ENCODE measurements at regions not wholly inside any gene's neighbourhood (a gene's known extent, or its start where the extent isn't known, plus 50 kb on each side); places are given as distances from the start of the nearest gene placed in this dataset.
A peak's percentile ranks its signal among the peaks of the same experiment; 100 is the strongest.

DNA sequence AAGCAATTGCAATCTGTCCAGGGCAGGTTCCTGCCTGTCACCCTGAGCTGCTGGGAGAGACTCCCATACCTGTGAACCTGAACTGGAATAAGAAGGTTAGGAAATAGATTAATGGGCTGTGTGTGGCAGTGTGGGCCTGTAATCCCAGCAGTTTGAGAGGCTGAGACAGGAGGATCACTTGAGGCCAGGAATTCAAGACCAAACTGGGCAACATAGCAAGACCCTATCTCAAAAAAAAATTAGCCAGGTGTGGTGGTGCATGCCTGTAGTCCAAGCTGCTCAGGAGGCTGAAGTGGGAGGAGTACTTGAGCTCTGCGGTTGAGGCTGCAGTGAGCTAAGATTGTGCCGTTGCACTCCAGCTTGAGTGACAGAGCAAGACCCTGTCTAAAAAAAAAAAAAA lies 127.7 kb upstream of the DSEL start:
- Histone ChIP-seq H3K27me3 (no peaks in the 10 kb centered on the region), H3K4me3 (no peak overlapping the region), H3K27ac (no peak overlapping the region), H3K36me3 (no peaks in the 10 kb centered on the region), H3K4me1 (no peaks in the 10 kb centered on the region), H3K9me3 (no peaks in the 10 kb centered on the region)
- no peak for DNase-seq
- TF ChIP-seq, protein P1, sequence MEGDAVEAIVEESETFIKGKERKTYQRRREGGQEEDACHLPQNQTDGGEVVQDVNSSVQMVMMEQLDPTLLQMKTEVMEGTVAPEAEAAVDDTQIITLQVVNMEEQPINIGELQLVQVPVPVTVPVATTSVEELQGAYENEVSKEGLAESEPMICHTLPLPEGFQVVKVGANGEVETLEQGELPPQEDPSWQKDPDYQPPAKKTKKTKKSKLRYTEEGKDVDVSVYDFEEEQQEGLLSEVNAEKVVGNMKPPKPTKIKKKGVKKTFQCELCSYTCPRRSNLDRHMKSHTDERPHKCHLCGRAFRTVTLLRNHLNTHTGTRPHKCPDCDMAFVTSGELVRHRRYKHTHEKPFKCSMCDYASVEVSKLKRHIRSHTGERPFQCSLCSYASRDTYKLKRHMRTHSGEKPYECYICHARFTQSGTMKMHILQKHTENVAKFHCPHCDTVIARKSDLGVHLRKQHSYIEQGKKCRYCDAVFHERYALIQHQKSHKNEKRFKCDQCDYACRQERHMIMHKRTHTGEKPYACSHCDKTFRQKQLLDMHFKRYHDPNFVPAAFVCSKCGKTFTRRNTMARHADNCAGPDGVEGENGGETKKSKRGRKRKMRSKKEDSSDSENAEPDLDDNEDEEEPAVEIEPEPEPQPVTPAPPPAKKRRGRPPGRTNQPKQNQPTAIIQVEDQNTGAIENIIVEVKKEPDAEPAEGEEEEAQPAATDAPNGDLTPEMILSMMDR (IDR thresholded peaks at IDR 0.05) = no peak
- no peak for TF ChIP-seq POLR2A (IDR thresholded peaks at IDR 0.05)

DNA sequence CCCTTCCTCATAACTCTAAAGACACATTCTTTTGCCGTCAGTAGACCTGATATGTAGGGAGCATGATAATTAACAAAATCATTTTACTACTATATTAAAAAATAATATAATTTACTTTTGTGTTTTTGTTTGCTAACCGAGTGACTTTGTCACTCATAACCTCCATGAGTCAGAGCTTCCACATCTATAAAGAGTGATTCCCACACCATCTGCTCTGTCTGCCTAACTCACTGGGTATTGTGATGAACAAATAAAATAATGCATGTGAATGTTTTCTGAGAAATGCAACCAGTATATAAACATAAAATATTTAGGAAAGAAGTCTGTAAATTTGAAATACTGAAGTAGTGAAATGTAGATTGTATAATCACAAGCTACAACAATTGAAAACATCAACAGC lies 123.4 kb upstream of the DSEL start:
- DNase-seq = no peak
- Histone ChIP-seq H3K36me3 (no peaks in the 10 kb centered on the region), H3K4me1 (no peaks in the 10 kb centered on the region), H3K27ac (no peak overlapping the region), H3K9me3 (no peaks in the 10 kb centered on the region), H3K4me3 (no peak overlapping the region), H3K27me3 (no peaks in the 10 kb centered on the region)
- TF ChIP-seq, protein P1 (IDR thresholded peaks at IDR 0.05) = no peak
- no peak for TF ChIP-seq POLR2A (IDR thresholded peaks at IDR 0.05)

DNA sequence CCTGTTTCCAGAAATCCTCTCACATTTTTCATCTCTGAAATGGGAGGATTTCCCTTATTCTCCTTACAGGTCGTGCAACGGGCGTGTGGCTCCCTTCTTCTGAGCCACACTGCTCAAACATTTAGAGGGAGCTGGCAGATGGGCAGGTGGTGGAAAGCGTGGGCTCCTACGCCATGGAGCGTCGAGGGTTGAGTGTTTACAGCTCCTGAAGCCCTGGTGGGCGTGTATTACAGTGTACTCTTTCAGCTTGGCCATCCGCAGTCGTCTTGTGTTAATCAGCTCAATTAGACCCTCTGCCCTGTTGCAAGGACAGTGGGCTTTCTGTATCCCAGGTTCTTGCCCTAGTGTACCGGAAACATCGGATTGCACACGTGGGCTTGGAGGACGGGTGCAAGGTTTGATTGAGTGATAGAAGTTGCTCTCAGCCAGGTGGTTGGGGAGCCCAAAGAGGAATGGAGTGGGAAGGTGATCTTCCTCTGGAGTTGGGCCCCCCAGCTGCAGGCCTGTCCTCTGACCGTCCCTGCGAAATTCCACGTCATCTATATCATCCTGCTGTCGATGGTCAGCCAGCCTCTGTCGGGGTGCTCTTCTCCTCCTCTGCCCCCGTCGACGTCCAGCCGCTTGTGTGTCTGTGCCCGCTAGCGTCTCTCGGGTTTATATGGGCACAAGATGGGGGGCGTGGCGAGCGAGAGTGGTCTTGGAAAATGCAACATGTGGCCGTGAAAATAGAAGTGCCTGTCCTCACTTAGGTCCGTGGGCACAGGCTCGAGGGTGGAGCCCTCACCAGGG lies 120.3 kb upstream of the DSEL start:
- no peaks in the 10 kb centered on the region for H3K4me1 ChIP-seq
- no peaks in the 10 kb centered on the region for H3K9me3 ChIP-seq
- H3K27me3 ChIP-seq = no peaks in the 10 kb centered on the region
- DNase-seq = peak in 1 of 3 donors; percentile 40
- no peak overlapping the region for H3K4me3 ChIP-seq
- no peak for TF ChIP-seq POLR2A (IDR thresholded peaks at IDR 0.05)
- TF ChIP-seq, protein P1 (IDR thresholded peaks at IDR 0.05) = no peak
- H3K27ac ChIP-seq = no peak overlapping the region
- H3K36me3 ChIP-seq = no peaks in the 10 kb centered on the region

DNA sequence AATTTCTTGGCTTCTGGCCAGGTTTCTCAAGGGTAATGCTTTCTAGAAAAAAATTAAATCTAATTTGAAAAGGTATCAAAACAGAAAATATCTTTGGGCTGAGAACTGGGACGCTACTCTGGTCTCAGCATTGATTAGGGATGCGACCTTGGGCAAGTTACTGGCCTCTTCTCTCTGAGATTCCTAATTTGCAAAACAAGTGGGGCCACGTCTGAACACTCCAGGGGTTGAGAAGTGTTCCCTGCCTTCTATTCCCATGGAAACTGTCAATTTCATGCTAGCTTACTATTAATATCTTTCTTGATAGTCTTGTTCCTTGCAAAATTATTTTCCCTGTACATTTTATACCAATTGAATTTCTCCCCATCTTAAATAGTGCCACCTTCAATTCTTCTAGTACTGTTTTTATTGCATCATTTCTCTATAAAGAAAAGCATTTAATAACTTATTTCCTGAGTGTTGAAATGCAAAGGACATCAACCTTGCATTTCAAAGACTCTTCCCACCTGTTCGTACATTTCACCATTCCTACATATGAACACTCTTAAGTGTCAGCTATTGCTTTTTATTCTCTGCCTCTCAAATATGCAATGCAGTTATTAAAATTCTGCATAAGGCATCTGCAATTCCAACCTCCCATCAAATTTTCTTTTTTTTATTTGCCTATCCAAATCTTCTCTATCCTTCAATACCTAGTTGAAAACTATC lies 118.3 kb upstream of the DSEL start:
- TF ChIP-seq POLR2A (IDR thresholded peaks at IDR 0.05) = no peak
- TF ChIP-seq, protein P1 (IDR thresholded peaks at IDR 0.05) = no peak

DNA sequence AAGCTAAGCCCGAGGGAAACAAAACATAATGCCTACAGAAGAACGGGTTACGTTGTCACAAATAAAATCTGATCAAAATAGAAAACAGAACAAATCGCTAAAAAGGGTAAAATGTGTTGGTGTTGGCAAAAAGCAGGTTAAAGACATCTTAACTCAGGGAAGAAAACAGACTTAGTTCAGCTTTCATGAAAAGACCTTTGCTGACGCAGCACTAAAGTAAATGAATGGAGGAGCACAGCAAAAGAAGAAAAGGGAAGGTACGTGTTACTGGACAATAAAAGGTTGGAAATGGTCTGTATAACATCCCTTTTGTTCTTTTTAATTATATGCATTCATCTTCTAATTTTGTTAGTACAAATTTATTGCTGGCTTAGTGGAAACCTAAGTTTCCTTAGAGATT lies 117.4 kb upstream of the DSEL start:
- TF ChIP-seq, protein P1 (IDR thresholded peaks at IDR 0.05) = no peak
- TF ChIP-seq POLR2A (IDR thresholded peaks at IDR 0.05) = no peak
- no peak overlapping the region for H3K4me3 ChIP-seq
- H3K9me3 ChIP-seq = no peaks in the 10 kb centered on the region
- no peaks in the 10 kb centered on the region for H3K27me3 ChIP-seq
- H3K36me3 ChIP-seq = no peaks in the 10 kb centered on the region
- no peak for DNase-seq
- H3K27ac ChIP-seq = no peak overlapping the region
- no peaks in the 10 kb centered on the region for H3K4me1 ChIP-seq

More for the DNA sequence above, 118.3 kb upstream of the DSEL start:
- no peaks in the 10 kb centered on the region for H3K36me3 ChIP-seq
- no peaks in the 10 kb centered on the region for H3K4me1 ChIP-seq
- H3K27me3 ChIP-seq = no peaks in the 10 kb centered on the region
- H3K9me3 ChIP-seq = no peaks in the 10 kb centered on the region
- no peak for DNase-seq
- no peak overlapping the region for H3K4me3 ChIP-seq
- H3K27ac ChIP-seq = no peak overlapping the region

Data from Peyer's patch (tissue), 4 donors.